ENCODE measurements at regions not wholly inside any gene's neighbourhood (a gene's known extent, or its start where the extent isn't known, plus 50 kb on each side); places are given as distances from the start of the nearest gene placed in this dataset.

DNA sequence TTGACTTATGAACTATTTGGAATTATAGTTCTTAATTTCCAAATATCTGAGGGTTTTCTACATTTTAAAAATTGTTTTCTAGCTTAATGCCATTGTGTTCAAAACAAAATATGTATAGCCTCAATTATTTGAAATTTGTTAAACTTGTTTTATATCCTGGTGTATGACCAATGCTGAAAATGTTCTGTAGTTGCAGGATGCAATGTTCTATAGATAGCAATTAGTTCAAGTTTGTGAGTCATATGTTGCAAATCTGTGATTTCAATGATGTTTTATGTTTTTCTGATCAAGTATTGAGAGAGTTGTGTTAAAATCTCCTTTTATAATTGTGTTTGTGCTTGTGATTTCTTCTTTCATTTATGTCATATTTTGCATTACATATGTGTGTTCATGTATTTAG lies 517.5 kb downstream of the ADGRL2 start:
- no peak for TF ChIP-seq RCOR1 (conservative IDR thresholded peaks at IDR 0.05; ENCODE audit: low read depth, low read length)
- no peak for TF ChIP-seq POLR2AphosphoS5 (IDR thresholded peaks at IDR 0.05; ENCODE audit: low read length)
- no peak for TF ChIP-seq DPF2 (IDR thresholded peaks at IDR 0.05)
- TF ChIP-seq, protein P1, sequence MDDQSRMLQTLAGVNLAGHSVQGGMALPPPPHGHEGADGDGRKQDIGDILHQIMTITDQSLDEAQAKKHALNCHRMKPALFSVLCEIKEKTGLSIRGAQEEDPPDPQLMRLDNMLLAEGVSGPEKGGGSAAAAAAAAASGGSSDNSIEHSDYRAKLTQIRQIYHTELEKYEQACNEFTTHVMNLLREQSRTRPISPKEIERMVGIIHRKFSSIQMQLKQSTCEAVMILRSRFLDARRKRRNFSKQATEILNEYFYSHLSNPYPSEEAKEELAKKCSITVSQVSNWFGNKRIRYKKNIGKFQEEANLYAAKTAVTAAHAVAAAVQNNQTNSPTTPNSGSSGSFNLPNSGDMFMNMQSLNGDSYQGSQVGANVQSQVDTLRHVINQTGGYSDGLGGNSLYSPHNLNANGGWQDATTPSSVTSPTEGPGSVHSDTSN (IDR thresholded peaks at IDR 0.05; ENCODE audit: insufficient replicate concordance, low read depth, low read length) = no peak
- TF ChIP-seq FOXK2 (IDR thresholded peaks at IDR 0.05) = no peak
- TF ChIP-seq, protein P2, sequence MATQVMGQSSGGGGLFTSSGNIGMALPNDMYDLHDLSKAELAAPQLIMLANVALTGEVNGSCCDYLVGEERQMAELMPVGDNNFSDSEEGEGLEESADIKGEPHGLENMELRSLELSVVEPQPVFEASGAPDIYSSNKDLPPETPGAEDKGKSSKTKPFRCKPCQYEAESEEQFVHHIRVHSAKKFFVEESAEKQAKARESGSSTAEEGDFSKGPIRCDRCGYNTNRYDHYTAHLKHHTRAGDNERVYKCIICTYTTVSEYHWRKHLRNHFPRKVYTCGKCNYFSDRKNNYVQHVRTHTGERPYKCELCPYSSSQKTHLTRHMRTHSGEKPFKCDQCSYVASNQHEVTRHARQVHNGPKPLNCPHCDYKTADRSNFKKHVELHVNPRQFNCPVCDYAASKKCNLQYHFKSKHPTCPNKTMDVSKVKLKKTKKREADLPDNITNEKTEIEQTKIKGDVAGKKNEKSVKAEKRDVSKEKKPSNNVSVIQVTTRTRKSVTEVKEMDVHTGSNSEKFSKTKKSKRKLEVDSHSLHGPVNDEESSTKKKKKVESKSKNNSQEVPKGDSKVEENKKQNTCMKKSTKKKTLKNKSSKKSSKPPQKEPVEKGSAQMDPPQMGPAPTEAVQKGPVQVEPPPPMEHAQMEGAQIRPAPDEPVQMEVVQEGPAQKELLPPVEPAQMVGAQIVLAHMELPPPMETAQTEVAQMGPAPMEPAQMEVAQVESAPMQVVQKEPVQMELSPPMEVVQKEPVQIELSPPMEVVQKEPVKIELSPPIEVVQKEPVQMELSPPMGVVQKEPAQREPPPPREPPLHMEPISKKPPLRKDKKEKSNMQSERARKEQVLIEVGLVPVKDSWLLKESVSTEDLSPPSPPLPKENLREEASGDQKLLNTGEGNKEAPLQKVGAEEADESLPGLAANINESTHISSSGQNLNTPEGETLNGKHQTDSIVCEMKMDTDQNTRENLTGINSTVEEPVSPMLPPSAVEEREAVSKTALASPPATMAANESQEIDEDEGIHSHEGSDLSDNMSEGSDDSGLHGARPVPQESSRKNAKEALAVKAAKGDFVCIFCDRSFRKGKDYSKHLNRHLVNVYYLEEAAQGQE (IDR thresholded peaks at IDR 0.05; ENCODE audit: low read depth, low read length) = no peak
- TF ChIP-seq, protein P3, sequence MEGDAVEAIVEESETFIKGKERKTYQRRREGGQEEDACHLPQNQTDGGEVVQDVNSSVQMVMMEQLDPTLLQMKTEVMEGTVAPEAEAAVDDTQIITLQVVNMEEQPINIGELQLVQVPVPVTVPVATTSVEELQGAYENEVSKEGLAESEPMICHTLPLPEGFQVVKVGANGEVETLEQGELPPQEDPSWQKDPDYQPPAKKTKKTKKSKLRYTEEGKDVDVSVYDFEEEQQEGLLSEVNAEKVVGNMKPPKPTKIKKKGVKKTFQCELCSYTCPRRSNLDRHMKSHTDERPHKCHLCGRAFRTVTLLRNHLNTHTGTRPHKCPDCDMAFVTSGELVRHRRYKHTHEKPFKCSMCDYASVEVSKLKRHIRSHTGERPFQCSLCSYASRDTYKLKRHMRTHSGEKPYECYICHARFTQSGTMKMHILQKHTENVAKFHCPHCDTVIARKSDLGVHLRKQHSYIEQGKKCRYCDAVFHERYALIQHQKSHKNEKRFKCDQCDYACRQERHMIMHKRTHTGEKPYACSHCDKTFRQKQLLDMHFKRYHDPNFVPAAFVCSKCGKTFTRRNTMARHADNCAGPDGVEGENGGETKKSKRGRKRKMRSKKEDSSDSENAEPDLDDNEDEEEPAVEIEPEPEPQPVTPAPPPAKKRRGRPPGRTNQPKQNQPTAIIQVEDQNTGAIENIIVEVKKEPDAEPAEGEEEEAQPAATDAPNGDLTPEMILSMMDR (IDR thresholded peaks at IDR 0.05 in 2 of 3, conservative IDR thresholded peaks at IDR 0.05 in 1 of 3; ENCODE audit: control insufficient read depth in 2 of 3, extremely low read depth in 1 of 3, insufficient read depth in 1 of 3, low read depth in 3 of 3, low read length in 3 of 3) = no peak
- TF ChIP-seq POLR2AphosphoS2 (IDR thresholded peaks at IDR 0.05; ENCODE audit: low read depth, low read length) = no peak
- no peak for TF ChIP-seq KAT2A (conservative IDR thresholded peaks at IDR 0.05; ENCODE audit: control insufficient read depth, low read depth, low read length)
